GM19397 (cell line): ENCODE measurements at regions not wholly inside any gene's neighbourhood (a gene's known extent, or its start where the extent isn't known, plus 50 kb on each side); places are given as distances from the start of the nearest gene placed in this dataset.

Experiments
- ATAC-seq: cut with Tn5 transposase; IDR thresholded peaks from one replicate; pipeline ENCODE4 v1.9.1; 2021; ENCODE audit warnings: mild to moderate bottlenecking, moderate library complexity; ENCODE audit not compliant: unreplicated experiment

- ATAC-seq: no peak
Measured at GRCh38 chr13:22375151-22375550, 704.3 kb downstream of the FGF9 start.

DNA sequence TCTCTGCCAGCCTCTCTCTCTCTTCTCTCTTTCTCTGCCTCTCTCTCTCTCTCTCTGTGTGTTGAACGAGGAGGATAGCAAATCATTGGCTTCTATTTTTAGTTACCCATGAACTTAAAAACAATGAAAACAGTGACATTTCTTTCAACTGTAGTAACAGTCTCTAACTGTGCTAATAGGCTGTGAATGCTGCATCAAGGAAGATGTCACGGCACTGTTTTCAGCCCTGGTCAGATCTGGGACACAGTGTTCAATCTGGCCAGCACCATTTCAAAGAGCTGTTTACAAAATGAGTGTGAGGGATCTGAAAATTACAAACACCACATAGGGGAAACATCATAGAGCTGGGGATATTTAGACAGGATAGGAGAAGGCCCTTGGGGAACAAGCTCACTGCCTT is 717.0 kb downstream of the FGF9 start:
- ATAC-seq: no peak

- ATAC-seq: no peak
Measured at GRCh38 chr13:22399801-22400420, 729.0 kb downstream of the FGF9 start.

GRCh38 chr13:22402682-22403081 is 731.8 kb downstream of the FGF9 start:
- no peak for ATAC-seq

GRCh38 chr13:22403144-22403543 is 732.3 kb downstream of the FGF9 start:
- ATAC-seq: no peak

GRCh38 chr13:22405891-22406290 is 735.0 kb downstream of the FGF9 start:
- no peak for ATAC-seq

- no peak for ATAC-seq
Measured at GRCh38 chr13:22412452-22412851, 741.6 kb downstream of the FGF9 start.

GRCh38 chr13:22422023-22422422 is 751.1 kb downstream of the FGF9 start:
- no peak for ATAC-seq

DNA sequence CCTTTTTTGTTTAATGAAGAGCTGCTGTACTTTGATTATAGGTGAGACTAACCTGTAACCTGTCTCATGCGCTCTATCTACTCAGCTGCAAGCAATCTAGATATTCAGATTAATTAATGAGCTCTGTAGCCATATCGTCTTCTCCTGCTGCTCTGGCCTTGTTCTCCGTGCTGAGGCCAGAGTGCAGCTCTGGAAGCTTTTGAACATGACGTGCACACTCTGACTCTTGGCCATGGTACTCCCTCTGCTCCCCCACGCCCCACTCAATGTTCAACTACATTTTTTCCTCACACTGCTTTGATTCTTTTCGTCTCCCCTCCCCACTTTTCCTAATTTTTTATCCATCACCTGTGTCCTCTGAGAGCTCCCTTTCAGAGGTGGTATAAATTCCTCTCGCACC is 751.8 kb downstream of the FGF9 start:
- ATAC-seq: no peak

- ATAC-seq: no peak
Measured at GRCh38 chr13:22423261-22423660, 752.4 kb downstream of the FGF9 start.

DNA sequence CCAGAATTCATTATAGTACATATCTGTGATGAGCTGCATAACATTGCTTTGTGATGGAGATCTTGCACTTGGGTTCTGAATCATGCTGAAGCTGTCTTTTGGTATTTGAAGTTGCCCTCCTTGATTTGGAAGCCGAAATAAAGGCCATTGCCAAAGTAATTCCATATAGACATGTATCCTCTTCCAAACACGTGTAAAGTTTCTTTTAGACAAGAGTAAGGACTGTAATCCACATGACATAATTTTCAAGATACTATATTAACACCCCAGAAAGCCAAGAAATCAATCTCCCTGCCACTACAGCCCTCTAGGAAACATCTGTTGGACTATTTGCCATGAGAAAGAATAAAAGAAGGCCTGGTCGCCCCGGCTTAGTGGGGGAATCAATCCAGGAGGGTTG is 754.2 kb downstream of the FGF9 start:
- no peak for ATAC-seq

GRCh38 chr13:22427066-22427465 is 753.7 kb upstream of the SGCG start:
- ATAC-seq: no peak

GRCh38 chr13:22427783-22428182 is 753.0 kb upstream of the SGCG start:
- ATAC-seq: no peak

GRCh38 chr13:22428188-22428828 is 752.5 kb upstream of the SGCG start:
- ATAC-seq: no peak

DNA sequence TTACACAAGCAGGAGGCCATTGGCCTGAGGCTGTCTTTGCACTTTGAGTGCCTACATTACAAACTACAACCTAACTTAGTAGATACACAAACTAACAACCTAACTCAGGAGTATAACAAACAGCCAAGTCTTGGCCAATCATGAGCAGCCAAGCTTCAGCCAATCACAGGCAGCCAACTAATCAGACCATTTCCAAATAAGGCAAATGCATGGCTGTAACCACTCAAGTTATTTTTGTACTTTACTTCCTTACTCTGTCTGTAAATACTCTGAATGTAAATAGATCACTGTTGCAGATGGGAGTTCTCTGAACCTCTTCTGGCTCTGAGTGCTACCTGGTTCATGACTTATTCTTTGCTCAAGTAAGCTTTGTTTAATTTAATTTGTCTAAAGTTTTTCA is 748.1 kb upstream of the SGCG start:
- no peak for ATAC-seq

GRCh38 chr13:22447132-22447886 is 733.5 kb upstream of the SGCG start:
- ATAC-seq: no peak

- ATAC-seq: no peak
Measured at GRCh38 chr13:22449251-22449650, 731.5 kb upstream of the SGCG start.

- ATAC-seq: no peak
Measured at GRCh38 chr13:22451327-22451741, 729.4 kb upstream of the SGCG start.

- ATAC-seq: no peak
Measured at GRCh38 chr13:22454586-22454985, 726.2 kb upstream of the SGCG start.

DNA sequence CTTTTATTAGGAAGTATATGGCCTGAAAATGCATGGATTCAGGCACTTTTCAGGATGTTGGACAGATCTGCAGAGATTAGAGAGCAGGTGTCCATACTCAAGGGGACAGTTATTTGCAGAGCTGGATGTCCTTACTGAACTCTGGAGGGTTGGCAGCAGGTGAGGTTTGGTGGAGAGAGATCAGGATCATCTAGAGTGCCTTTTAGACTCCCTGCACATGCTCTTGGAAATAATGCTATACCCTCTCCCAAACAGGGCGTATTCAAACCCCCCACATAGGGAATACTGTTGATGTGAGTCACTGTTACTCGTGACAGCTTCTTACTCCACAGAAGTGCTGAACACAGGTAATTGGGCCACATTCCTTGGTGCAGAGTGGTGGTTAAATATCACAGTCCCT is 725.7 kb upstream of the SGCG start:
- ATAC-seq: no peak

DNA sequence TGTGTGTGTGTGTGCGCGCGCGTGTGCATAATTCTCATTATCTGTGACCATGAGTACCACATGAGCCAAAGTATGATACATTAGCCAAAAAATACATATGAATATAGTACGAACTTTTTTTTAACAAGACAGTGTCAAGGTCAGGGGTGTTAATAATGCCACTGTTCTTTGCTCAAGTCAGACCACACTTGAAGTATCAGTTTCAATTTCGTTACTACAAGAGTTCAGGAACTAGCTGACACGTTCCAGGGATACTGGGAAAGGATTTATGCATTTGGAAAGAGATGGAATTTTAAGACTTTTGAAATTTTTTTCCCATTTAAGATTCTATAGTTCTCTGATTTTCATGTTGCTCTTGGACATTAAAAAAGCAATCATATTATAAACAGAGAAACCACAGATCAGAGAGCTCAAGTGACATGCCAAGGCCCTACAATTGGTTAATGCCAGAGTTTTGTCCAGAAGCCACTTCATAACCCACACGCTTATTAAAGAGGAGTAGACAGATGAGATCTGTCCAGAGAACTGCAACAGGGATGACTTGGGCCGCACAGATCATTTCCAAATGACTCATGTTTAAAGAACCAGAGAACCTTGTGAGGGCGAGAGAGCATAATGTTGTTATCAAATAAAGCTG is 718.8 kb upstream of the SGCG start:
- ATAC-seq: no peak

DNA sequence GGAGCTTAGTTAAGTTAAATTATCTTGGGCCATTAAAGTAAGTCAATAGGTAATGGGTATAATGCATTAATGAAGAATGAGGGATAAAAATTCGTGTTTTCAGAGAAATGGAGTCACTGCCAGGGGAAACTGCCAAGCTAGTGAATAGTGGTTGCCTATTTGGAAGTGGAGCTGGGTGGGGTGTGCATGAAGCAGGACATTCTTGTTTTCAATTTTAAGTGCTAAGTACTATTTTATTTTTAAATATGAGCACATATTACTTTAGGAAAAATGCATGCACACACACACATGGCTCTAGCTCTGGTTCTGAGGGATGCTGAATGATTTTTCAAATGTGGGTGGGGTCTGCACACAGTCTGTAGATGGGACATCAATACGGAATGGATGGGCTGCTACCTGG is 717.7 kb upstream of the SGCG start:
- ATAC-seq: no peak
